Transverse colon (tissue), 4 donors: ENCODE measurements at regions not wholly inside any gene's neighbourhood (a gene's known extent, or its start where the extent isn't known, plus 50 kb on each side); places are given as distances from the start of the nearest gene placed in this dataset.
"Not testable (repeated sequence)": the region's sequence is repeated elsewhere in the genome, so short reads cannot be mapped to it uniquely, and the experiment has no call there.

Experiments used
- DNase-seq: peaks from one replicate; pipeline ENCODE4 v3.0.0-alpha.2; 2019
- H3K27ac ChIP-seq, 4 donors: fragments of 200-600 bp; sonication (generic); 2 replicates each; pipeline ENCODE4 v1.5.1; 2016 to 2018; ENCODE audit warnings: inconsistent platforms in 4 of 4
- H3K27me3 ChIP-seq: fragments of 200-600 bp; sonication (generic); 2 replicates; pipeline ENCODE4 v1.5.1; 2017; ENCODE audit warnings: inconsistent platforms
- H3K36me3 ChIP-seq, 4 donors: fragments of 200-600 bp; sonication (generic); 2 replicates each; pipeline ENCODE4 v1.5.1; 2017 to 2019; ENCODE audit warnings: inconsistent platforms in 4 of 4
- H3K4me1 ChIP-seq, 4 donors: fragments of 200-600 bp; sonication (generic); 2 replicates each; pipeline ENCODE4 v1.5.1; 2017 to 2020; ENCODE audit warnings: inconsistent platforms in 4 of 4
- H3K4me3 ChIP-seq, 4 donors: fragments of 200-600 bp; sonication (generic); 1 replicate in 1 of 4; 2 replicates in 3 of 4; pipeline versions ENCODE4 v1.5.1 to v1.6.1; 2017 to 2019; ENCODE audit warnings: inconsistent platforms in 4 of 4
- H3K9me3 ChIP-seq, 2 donors: fragments of 200-600 bp; sonication (generic); 2 replicates each; pipeline ENCODE4 v1.5.1; 2017 to 2019; ENCODE audit warnings: inconsistent platforms in 2 of 2
- CTCF ChIP-seq, 5 experiments: fragments of 200-600 bp in 3 of 5; fragments of 450-650 bp in 2 of 5; sonication (generic) in 3 of 5; IDR thresholded peaks; 1 replicate in 2 of 5; 2 replicates in 3 of 5; pipeline ENCODE4 v1.5.1; 2016 to 2017; ENCODE audit warnings: antibody characterized with exemption in 5 of 5, inconsistent platforms in 3 of 5, mild to moderate bottlenecking in 2 of 5, moderate library complexity in 1 of 5
- EP300 ChIP-seq: sonication (generic); formaldehyde crosslinking; IDR thresholded peaks from one replicate; pipeline ENCODE4 v1.6.1; 2017; ENCODE audit warnings: antibody characterized with exemption, low read depth
- POLR2A ChIP-seq: fragments of 450-650 bp; IDR thresholded peaks from one replicate; pipeline ENCODE4 v1.6.1; 2016; ENCODE audit warnings: antibody characterized with exemption, mild to moderate bottlenecking, moderate library complexity
- POLR2AphosphoS5 ChIP-seq, 3 donors: sonication (generic); formaldehyde crosslinking; IDR thresholded peaks; one replicate each; pipeline ENCODE4 v1.6.1; 2016; ENCODE audit warnings: antibody characterized with exemption in 3 of 3
- WGBS, 2 donors: methylation state at CpG; one replicate each; pipeline ENCODE4 v1.1.5; 2018; ENCODE audit warnings: low coverage in 1 of 2; 5-methylcytosine and 5-hydroxymethylcytosine counted together
- in situ Hi-C, 4 donors: fragments of 200-750 bp; cut with MboI; loops; one replicate each; pipeline versions ENCODE4 v1.15.0 to v1.15.1; 2017; ENCODE audit warnings: low sequenced_read_pairs in 3 of 4, low pct_ligation_motif_present in 1 of 4, low pct_unique_long_range_greater_than_20kb in 1 of 4
- intact Hi-C: fragments of 100-400 bp; cut with DNase I; formaldehyde crosslinking; loops from one replicate; pipeline ENCODE4 v1.15.1; 2023; ENCODE audit warnings: low total_unique reads

- H3K9me3 ChIP-seq: no peaks in the 10 kb centered on the region
- in situ Hi-C loops (no loop called here), intact Hi-C loops (no loop called here)
- no peaks in the 10 kb centered on the region for H3K36me3 ChIP-seq
- H3K27me3 ChIP-seq: no peaks in the 10 kb centered on the region
- no peak overlapping the region for H3K27ac ChIP-seq
- H3K4me1 ChIP-seq: peaks cover 0 to 6% (median 2%) of the 10 kb centered on the region in 4 donors
- 95 to 100% methylated on average over 1 to 2 of the region's 2 CpGs for WGBS, 2 donors
- H3K4me3 ChIP-seq: no peak overlapping the region
- DNase-seq: no peak
- no peak for TF ChIP-seq CTCF (IDR thresholded peaks at IDR 0.05)
Observed at GRCh38 chr6:142645663-142646062, 299.3 kb downstream of the HIVEP2 start.

GRCh38 chr6:142647449-142648035, 297.4 kb downstream of the HIVEP2 start:
- no peak for DNase-seq
- in situ Hi-C loops: no loop called here
- TF ChIP-seq POLR2A: no peak
- TF ChIP-seq CTCF (IDR thresholded peaks at IDR 0.05): no peak
- no peak for TF ChIP-seq POLR2AphosphoS5 (IDR thresholded peaks at IDR 0.05)
- TF ChIP-seq EP300: no peak

GRCh38 chr6:142648036-142648451, 296.9 kb downstream of the HIVEP2 start:
- 25 to 32% methylated on average over 3 of the region's 3 CpGs for WGBS, 2 donors
- no peak for DNase-seq
- in situ Hi-C loops: no loop called here

More at GRCh38 chr6:142647449-142648035, 297.4 kb downstream of the HIVEP2 start:
- H3K36me3 ChIP-seq: no peaks in the 10 kb centered on the region
- 20 to 35% methylated on average over 2 to 6 of the region's 6 CpGs for WGBS, 2 donors
- no peaks in the 10 kb centered on the region for H3K9me3 ChIP-seq
- H3K27ac ChIP-seq: no peak overlapping the region
- no peaks in the 10 kb centered on the region for H3K27me3 ChIP-seq
- no peak overlapping the region for H3K4me3 ChIP-seq
- intact Hi-C loops: no loop called here
- peaks cover 0 to 6% (median 2%) of the 10 kb centered on the region in 4 donors for H3K4me1 ChIP-seq

GRCh38 chr6:142648526-142648925, 296.4 kb downstream of the HIVEP2 start:
- no peak for TF ChIP-seq CTCF (IDR thresholded peaks at IDR 0.05)
- no peak for TF ChIP-seq EP300
- no peak for TF ChIP-seq POLR2AphosphoS5 (IDR thresholded peaks at IDR 0.05)
- TF ChIP-seq POLR2A: no peak
- H3K36me3 ChIP-seq: no peaks in the 10 kb centered on the region
- no peaks in the 10 kb centered on the region for H3K27me3 ChIP-seq
- no peak overlapping the region for H3K4me3 ChIP-seq
- no peak overlapping the region for H3K27ac ChIP-seq
- 60 to 80% methylated on average over 1 of the region's 1 CpG for WGBS, 2 donors
- no peaks in the 10 kb centered on the region for H3K9me3 ChIP-seq
- in situ Hi-C loops: no loop called here
- peaks cover 0 to 6% (median 2%) of the 10 kb centered on the region in 4 donors for H3K4me1 ChIP-seq
- DNase-seq: no peak
- intact Hi-C loops: no loop called here

More at GRCh38 chr6:142648036-142648451, 296.9 kb downstream of the HIVEP2 start:
- H3K4me1 ChIP-seq: peaks cover 0 to 6% (median 2%) of the 10 kb centered on the region in 4 donors
- H3K9me3 ChIP-seq: no peaks in the 10 kb centered on the region
- no peak for TF ChIP-seq POLR2AphosphoS5 (IDR thresholded peaks at IDR 0.05)
- no peak for TF ChIP-seq POLR2A
- no peak for TF ChIP-seq CTCF (IDR thresholded peaks at IDR 0.05)
- TF ChIP-seq EP300: no peak
- no peaks in the 10 kb centered on the region for H3K36me3 ChIP-seq
- H3K27me3 ChIP-seq: no peaks in the 10 kb centered on the region
- no peak overlapping the region for H3K4me3 ChIP-seq
- H3K27ac ChIP-seq: no peak overlapping the region
- intact Hi-C loops: no loop called here

- H3K27me3 ChIP-seq, in situ Hi-C loops, DNase-seq, H3K27ac ChIP-seq, H3K4me3 ChIP-seq, H3K4me1 ChIP-seq, H3K9me3 ChIP-seq, H3K36me3 ChIP-seq, intact Hi-C loops: not testable (repeated sequence)
- WGBS, 2 donors: 82 to 100% methylated on average over 2 to 11 of the region's 11 CpGs
Observed at GRCh38 chr6:142649438-142650234, 295.3 kb downstream of the HIVEP2 start.
